ENCODE measurements at regions not wholly inside any gene's neighbourhood (a gene's known extent, or its start where the extent isn't known, plus 50 kb on each side); places are given as distances from the start of the nearest gene placed in this dataset. TPM values are rescaled to one million over a fixed set of nuclear protein-coding genes. Genes with fewer than 3 reads are reported as not detected.

DNA sequence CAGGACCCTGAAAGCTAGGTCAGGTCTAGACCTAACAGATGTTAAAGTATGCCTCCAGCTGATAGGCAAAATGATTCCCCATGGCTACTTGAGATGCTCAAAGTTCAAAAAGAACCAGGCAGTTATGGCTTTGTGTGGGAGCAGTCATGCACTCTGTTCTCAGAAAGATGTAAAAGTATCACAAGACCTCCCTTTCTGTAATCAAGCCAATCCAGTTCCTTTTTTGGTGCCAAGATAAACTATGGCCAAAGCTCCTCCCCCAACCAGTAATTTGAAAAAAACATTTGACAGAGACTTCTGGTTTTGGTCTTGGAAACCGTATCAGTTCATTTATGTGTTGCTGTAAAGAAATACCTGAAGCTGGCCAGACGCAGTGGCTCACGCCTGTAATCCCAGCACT lies 51.4 kb upstream of the XIST start (continued):
- TF ChIP-seq, protein P1, sequence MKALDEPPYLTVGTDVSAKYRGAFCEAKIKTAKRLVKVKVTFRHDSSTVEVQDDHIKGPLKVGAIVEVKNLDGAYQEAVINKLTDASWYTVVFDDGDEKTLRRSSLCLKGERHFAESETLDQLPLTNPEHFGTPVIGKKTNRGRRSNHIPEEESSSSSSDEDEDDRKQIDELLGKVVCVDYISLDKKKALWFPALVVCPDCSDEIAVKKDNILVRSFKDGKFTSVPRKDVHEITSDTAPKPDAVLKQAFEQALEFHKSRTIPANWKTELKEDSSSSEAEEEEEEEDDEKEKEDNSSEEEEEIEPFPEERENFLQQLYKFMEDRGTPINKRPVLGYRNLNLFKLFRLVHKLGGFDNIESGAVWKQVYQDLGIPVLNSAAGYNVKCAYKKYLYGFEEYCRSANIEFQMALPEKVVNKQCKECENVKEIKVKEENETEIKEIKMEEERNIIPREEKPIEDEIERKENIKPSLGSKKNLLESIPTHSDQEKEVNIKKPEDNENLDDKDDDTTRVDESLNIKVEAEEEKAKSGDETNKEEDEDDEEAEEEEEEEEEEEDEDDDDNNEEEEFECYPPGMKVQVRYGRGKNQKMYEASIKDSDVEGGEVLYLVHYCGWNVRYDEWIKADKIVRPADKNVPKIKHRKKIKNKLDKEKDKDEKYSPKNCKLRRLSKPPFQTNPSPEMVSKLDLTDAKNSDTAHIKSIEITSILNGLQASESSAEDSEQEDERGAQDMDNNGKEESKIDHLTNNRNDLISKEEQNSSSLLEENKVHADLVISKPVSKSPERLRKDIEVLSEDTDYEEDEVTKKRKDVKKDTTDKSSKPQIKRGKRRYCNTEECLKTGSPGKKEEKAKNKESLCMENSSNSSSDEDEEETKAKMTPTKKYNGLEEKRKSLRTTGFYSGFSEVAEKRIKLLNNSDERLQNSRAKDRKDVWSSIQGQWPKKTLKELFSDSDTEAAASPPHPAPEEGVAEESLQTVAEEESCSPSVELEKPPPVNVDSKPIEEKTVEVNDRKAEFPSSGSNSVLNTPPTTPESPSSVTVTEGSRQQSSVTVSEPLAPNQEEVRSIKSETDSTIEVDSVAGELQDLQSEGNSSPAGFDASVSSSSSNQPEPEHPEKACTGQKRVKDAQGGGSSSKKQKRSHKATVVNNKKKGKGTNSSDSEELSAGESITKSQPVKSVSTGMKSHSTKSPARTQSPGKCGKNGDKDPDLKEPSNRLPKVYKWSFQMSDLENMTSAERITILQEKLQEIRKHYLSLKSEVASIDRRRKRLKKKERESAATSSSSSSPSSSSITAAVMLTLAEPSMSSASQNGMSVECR (CRISPR knock-in tag; IDR thresholded peaks at IDR 0.05; ENCODE audit: borderline replicate concordance), result no peak
- TF ChIP-seq TP53 (CRISPR knock-in tag; IDR thresholded peaks at IDR 0.05) (no peak), TEAD4 (CRISPR knock-in tag; IDR thresholded peaks at IDR 0.05) (no peak)
- TF ChIP-seq, protein P2, sequence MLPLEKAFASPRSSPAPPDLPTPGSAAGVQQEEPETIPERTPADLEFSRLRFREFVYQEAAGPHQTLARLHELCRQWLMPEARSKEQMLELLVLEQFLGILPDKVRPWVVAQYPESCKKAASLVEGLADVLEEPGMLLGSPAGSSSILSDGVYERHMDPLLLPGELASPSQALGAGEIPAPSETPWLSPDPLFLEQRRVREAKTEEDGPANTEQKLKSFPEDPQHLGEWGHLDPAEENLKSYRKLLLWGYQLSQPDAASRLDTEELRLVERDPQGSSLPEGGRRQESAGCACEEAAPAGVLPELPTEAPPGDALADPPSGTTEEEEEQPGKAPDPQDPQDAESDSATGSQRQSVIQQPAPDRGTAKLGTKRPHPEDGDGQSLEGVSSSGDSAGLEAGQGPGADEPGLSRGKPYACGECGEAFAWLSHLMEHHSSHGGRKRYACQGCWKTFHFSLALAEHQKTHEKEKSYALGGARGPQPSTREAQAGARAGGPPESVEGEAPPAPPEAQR (CRISPR knock-in tag; IDR thresholded peaks at IDR 0.05), result no peak
- TF ChIP-seq, protein P3, sequence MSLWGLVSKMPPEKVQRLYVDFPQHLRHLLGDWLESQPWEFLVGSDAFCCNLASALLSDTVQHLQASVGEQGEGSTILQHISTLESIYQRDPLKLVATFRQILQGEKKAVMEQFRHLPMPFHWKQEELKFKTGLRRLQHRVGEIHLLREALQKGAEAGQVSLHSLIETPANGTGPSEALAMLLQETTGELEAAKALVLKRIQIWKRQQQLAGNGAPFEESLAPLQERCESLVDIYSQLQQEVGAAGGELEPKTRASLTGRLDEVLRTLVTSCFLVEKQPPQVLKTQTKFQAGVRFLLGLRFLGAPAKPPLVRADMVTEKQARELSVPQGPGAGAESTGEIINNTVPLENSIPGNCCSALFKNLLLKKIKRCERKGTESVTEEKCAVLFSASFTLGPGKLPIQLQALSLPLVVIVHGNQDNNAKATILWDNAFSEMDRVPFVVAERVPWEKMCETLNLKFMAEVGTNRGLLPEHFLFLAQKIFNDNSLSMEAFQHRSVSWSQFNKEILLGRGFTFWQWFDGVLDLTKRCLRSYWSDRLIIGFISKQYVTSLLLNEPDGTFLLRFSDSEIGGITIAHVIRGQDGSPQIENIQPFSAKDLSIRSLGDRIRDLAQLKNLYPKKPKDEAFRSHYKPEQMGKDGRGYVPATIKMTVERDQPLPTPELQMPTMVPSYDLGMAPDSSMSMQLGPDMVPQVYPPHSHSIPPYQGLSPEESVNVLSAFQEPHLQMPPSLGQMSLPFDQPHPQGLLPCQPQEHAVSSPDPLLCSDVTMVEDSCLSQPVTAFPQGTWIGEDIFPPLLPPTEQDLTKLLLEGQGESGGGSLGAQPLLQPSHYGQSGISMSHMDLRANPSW (CRISPR knock-in tag; conservative IDR thresholded peaks at IDR 0.05; ENCODE audit: low read depth), result no peak

Small RNAs in the stretch of these regions (microRNA-seq; reads per million reads assigned to microRNA genes)
- not detected for gene MIR374B (ENCODE audit: borderline number of aligned reads)
- gene MIR374C (ENCODE audit: borderline number of aligned reads), result not detected
- gene MIR421 (ENCODE audit: borderline number of aligned reads), result 1,282 reads per million, percentile 91 among the genes with 10 or more reads in this experiment
